ENCODE measurements at regions not wholly inside any gene's neighbourhood (a gene's known extent, or its start where the extent isn't known, plus 50 kb on each side); places are given as distances from the start of the nearest gene placed in this dataset.

DNA sequence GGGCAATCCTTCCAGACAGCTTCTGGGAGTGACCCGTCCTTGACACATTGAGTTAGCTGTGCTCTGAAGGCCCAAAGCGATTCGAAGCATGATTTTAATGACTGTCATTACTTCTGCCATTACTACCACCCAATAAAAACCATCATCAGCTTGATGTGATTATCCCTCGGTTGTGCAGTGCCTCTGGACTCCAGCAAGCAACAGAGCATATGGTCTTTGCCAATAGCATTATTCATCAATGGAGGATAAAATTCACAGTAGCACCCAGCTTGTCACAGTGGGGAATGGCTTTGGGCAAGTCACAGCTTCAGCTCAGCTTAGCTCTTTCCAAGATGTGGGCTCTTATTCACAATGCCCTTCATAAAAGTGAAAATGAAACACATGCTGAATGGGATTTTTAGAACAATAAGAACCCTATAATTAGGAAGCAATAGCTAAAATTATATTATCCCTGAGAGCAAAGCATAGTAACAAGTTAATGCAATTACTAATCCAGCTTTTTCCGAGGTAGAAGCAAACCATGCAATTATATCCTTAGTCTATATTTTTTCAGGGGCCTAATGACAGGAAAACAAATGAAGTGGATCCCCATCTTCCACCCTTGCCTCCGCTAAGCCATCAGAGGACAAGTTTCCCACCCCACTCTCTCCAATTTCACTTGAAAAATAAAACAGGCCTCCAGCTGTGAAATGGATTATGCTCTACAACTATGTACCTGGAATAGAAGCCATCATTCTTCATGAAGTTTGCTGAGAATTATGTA is 163.0 kb upstream of the EEA1 start:
- TF ChIP-seq EP300 (conservative IDR thresholded peaks at IDR 0.05; ENCODE audit: poor library complexity, severe bottlenecking): no peak
- TF ChIP-seq, protein P1, sequence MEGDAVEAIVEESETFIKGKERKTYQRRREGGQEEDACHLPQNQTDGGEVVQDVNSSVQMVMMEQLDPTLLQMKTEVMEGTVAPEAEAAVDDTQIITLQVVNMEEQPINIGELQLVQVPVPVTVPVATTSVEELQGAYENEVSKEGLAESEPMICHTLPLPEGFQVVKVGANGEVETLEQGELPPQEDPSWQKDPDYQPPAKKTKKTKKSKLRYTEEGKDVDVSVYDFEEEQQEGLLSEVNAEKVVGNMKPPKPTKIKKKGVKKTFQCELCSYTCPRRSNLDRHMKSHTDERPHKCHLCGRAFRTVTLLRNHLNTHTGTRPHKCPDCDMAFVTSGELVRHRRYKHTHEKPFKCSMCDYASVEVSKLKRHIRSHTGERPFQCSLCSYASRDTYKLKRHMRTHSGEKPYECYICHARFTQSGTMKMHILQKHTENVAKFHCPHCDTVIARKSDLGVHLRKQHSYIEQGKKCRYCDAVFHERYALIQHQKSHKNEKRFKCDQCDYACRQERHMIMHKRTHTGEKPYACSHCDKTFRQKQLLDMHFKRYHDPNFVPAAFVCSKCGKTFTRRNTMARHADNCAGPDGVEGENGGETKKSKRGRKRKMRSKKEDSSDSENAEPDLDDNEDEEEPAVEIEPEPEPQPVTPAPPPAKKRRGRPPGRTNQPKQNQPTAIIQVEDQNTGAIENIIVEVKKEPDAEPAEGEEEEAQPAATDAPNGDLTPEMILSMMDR (IDR thresholded peaks at IDR 0.05; ENCODE audit: poor library complexity, severe bottlenecking): no peak
- TF ChIP-seq TAF1 (IDR thresholded peaks at IDR 0.05; ENCODE audit: low read depth): no peak
- no peak for TF ChIP-seq POLR2AphosphoS5 (IDR thresholded peaks at IDR 0.05)
- TF ChIP-seq EZH2 (IDR thresholded peaks at IDR 0.05; ENCODE audit: borderline replicate concordance, insufficient read depth, low read length, poor library complexity, severe bottlenecking): no peak
- TF ChIP-seq RAD21 (conservative IDR thresholded peaks at IDR 0.05): no peak
- TF ChIP-seq MXI1 (conservative IDR thresholded peaks at IDR 0.05; ENCODE audit: poor library complexity, severe bottlenecking): no peak
- no peak for TF ChIP-seq SMC3 (conservative IDR thresholded peaks at IDR 0.05; ENCODE audit: poor library complexity)
- TF ChIP-seq, protein P2, sequence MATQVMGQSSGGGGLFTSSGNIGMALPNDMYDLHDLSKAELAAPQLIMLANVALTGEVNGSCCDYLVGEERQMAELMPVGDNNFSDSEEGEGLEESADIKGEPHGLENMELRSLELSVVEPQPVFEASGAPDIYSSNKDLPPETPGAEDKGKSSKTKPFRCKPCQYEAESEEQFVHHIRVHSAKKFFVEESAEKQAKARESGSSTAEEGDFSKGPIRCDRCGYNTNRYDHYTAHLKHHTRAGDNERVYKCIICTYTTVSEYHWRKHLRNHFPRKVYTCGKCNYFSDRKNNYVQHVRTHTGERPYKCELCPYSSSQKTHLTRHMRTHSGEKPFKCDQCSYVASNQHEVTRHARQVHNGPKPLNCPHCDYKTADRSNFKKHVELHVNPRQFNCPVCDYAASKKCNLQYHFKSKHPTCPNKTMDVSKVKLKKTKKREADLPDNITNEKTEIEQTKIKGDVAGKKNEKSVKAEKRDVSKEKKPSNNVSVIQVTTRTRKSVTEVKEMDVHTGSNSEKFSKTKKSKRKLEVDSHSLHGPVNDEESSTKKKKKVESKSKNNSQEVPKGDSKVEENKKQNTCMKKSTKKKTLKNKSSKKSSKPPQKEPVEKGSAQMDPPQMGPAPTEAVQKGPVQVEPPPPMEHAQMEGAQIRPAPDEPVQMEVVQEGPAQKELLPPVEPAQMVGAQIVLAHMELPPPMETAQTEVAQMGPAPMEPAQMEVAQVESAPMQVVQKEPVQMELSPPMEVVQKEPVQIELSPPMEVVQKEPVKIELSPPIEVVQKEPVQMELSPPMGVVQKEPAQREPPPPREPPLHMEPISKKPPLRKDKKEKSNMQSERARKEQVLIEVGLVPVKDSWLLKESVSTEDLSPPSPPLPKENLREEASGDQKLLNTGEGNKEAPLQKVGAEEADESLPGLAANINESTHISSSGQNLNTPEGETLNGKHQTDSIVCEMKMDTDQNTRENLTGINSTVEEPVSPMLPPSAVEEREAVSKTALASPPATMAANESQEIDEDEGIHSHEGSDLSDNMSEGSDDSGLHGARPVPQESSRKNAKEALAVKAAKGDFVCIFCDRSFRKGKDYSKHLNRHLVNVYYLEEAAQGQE (IDR thresholded peaks at IDR 0.05; ENCODE audit: borderline replicate concordance): no peak

Data from neural cell (in vitro differentiated cells).